Fibroblast of lung (primary cell): ENCODE measurements at regions not wholly inside any gene's neighbourhood (a gene's known extent, or its start where the extent isn't known, plus 50 kb on each side); places are given as distances from the start of the nearest gene placed in this dataset.
"Not testable (repeated sequence)": the region's sequence is repeated elsewhere in the genome, so short reads cannot be mapped to it uniquely, and the experiment has no call there.

ENCODE experiments used
- DNase-seq, 2 donors: peaks; one replicate each; pipeline versions ENCODE4 v3.0.0 to v3.0.0-alpha.2; 2010; ENCODE audit warnings: low read depth in 2 of 2
- H2AFZ ChIP-seq: 2 replicates; pipeline ENCODE4 v1.5.1; 2012; ENCODE audit warnings: low read length, control low read depth, inconsistent platforms
- H3K27ac ChIP-seq: 2 replicates; pipeline ENCODE4 v1.5.1; 2011; ENCODE audit warnings: low read length, control low read depth; ENCODE audit not compliant: insufficient read depth
- H3K27me3 ChIP-seq: 2 replicates; pipeline ENCODE4 v1.5.1; 2011; ENCODE audit warnings: mild to moderate bottlenecking, low read length; ENCODE audit not compliant: control insufficient read depth, insufficient read depth
- H3K36me3 ChIP-seq: 2 replicates; pipeline ENCODE4 v1.5.1; 2011; ENCODE audit warnings: low read length; ENCODE audit not compliant: control insufficient read depth, insufficient read depth
- H3K4me1 ChIP-seq: 2 replicates; pipeline ENCODE4 v1.5.1; 2011; ENCODE audit warnings: low read length; ENCODE audit not compliant: control insufficient read depth, insufficient read depth; ENCODE audit errors: extremely low read depth
- H3K4me2 ChIP-seq: 2 replicates; pipeline ENCODE4 v1.5.1; 2011; ENCODE audit warnings: low read length, control low read depth; ENCODE audit not compliant: insufficient read depth; ENCODE audit errors: extremely low read depth
- H3K4me3 ChIP-seq, 4 experiments: fragments of 200-600 bp in 1 of 4; sonication (generic) in 1 of 4; replicated peaks in 1 of 4; 2 replicates each; pipeline ENCODE4 v1.5.1; 2011 to 2016; ENCODE audit warnings: low read length in 4 of 4, low read depth in 3 of 4, mild to moderate bottlenecking in 3 of 4, control low read depth in 2 of 4, inconsistent platforms in 1 of 4, mixed read lengths in 1 of 4; ENCODE audit not compliant: insufficient read depth in 1 of 4; ENCODE audit errors: control extremely low read depth in 1 of 4
- H3K79me2 ChIP-seq: 2 replicates; pipeline ENCODE4 v1.5.1; 2012; ENCODE audit warnings: mild to moderate bottlenecking, low read length, inconsistent platforms; ENCODE audit not compliant: control insufficient read depth, insufficient read depth
- H3K9ac ChIP-seq: 2 replicates; pipeline ENCODE4 v1.5.1; 2011; ENCODE audit warnings: mild to moderate bottlenecking, low read length, control low read depth; ENCODE audit not compliant: insufficient read depth
- H3K9me3 ChIP-seq: 2 replicates; pipeline ENCODE4 v1.5.1; 2012; ENCODE audit warnings: low read depth, low read length; ENCODE audit not compliant: control insufficient read depth, insufficient read depth
- H4K20me1 ChIP-seq: 2 replicates; pipeline ENCODE4 v1.5.1; 2011; ENCODE audit warnings: low read length; ENCODE audit not compliant: control insufficient read depth, insufficient read depth; ENCODE audit errors: extremely low read depth
- EZH2 ChIP-seq: IDR thresholded peaks from 2 replicates; pipeline ENCODE4 v1.5.1; 2012; ENCODE audit warnings: low read length, control low read depth, mild to moderate bottlenecking; ENCODE audit errors: missing control alignments
- TF ChIP-seq, protein P1 (sequence below), 2 donors: IDR thresholded peaks in 1 of 2; conservative IDR thresholded peaks in 1 of 2; 1 replicate in 1 of 2; 2 replicates in 1 of 2; pipeline ENCODE4 v1.5.1; 2011 to 2012; ENCODE audit warnings: low read length in 2 of 2, control low read depth in 1 of 2, inconsistent platforms in 1 of 2, low read depth in 1 of 2, mild to moderate bottlenecking in 1 of 2

DNA sequence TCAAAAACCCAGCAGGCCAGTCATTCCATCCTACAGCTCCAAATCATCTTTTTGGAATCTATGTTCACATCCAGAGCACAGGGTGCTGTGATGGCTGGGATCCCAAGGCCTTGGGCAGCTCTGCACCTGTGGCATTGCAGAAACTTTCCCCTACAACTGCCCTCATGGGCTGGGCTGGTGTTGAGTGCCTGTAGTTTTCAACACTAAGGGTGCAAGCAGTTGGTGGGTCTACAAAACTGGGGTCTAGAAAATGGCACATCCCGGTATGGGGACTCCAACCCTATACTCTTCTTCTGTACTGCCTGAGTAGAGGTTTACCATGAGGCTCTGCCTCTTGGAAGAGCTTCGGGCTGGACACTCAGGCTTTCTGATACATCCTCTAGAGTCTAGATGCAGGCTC lies 95.2 kb upstream of the TEKT4 start:
- H2AFZ ChIP-seq, result no peak overlapping the region
- H3K27ac ChIP-seq, result no peak overlapping the region
- TF ChIP-seq, protein P1, sequence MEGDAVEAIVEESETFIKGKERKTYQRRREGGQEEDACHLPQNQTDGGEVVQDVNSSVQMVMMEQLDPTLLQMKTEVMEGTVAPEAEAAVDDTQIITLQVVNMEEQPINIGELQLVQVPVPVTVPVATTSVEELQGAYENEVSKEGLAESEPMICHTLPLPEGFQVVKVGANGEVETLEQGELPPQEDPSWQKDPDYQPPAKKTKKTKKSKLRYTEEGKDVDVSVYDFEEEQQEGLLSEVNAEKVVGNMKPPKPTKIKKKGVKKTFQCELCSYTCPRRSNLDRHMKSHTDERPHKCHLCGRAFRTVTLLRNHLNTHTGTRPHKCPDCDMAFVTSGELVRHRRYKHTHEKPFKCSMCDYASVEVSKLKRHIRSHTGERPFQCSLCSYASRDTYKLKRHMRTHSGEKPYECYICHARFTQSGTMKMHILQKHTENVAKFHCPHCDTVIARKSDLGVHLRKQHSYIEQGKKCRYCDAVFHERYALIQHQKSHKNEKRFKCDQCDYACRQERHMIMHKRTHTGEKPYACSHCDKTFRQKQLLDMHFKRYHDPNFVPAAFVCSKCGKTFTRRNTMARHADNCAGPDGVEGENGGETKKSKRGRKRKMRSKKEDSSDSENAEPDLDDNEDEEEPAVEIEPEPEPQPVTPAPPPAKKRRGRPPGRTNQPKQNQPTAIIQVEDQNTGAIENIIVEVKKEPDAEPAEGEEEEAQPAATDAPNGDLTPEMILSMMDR (conservative IDR thresholded peaks at IDR 0.05 in 1 of 2, IDR thresholded peaks at IDR 0.05 in 1 of 2; ENCODE audit: low read depth in 1 of 2, low read length in 2 of 2), result no peak
- no peak for TF ChIP-seq EZH2
- no peaks in the 10 kb centered on the region for H3K9me3 ChIP-seq
- H3K9ac ChIP-seq, result no peak overlapping the region
- DNase-seq, result no peak
- no peaks in the 10 kb centered on the region for H3K36me3 ChIP-seq
- H3K27me3 ChIP-seq, result no peaks in the 10 kb centered on the region
- no peak overlapping the region for H3K4me3 ChIP-seq
- H3K4me2 ChIP-seq, result no peak overlapping the region
- no peaks in the 10 kb centered on the region for H3K79me2 ChIP-seq
- no peaks in the 10 kb centered on the region for H4K20me1 ChIP-seq
- no peaks in the 10 kb centered on the region for H3K4me1 ChIP-seq

DNA sequence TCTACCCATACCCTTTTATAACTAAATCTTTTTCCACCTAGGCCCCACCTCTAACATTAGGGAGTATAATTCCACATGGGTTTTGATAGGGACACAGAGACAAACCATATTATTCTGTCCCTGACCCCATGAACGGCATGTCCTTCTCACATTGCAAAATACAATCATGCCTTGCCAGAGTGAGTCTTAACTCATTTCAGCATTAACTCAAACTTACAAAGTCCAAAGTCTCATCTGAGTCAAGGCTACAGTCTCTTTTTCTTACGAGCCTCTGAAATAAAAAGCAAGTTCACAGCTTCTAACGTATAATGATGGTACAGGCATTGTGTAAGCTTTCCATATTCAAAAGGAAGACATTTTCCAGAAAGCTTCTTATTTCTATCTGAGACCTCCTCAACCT lies 86.1 kb upstream of the TEKT4 start:
- H3K79me2 ChIP-seq, DNase-seq, H3K27me3 ChIP-seq, H3K9me3 ChIP-seq, H3K36me3 ChIP-seq, H3K4me3 ChIP-seq, H4K20me1 ChIP-seq, H2AFZ ChIP-seq, H3K27ac ChIP-seq, H3K4me2 ChIP-seq, H3K9ac ChIP-seq, H3K4me1 ChIP-seq: not testable (repeated sequence)

DNA sequence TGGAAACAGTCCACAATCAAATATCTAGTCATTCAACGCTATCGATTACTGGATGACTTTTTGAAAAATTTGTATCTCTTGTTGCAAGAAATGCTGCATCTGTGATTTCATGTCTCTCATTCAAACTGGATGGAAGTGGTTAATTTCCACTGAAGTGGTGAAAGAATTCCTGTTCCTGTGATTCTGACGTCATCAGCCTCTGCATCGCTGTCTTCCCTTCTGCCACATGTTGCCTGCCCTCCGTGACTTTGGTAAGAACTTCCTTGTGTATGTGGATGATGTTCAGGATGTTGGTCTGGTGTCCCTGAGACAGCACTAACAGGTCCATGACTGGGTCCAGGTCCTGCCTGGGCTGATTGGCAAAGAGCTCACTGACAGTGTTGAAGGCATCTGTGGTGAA lies 84.8 kb upstream of the TEKT4 start:
- H3K9ac ChIP-seq, H3K27ac ChIP-seq, H3K27me3 ChIP-seq, H4K20me1 ChIP-seq, H3K9me3 ChIP-seq, H3K4me2 ChIP-seq, H3K4me1 ChIP-seq, H3K36me3 ChIP-seq, DNase-seq, H3K4me3 ChIP-seq, H3K79me2 ChIP-seq, H2AFZ ChIP-seq: not testable (repeated sequence)

DNA sequence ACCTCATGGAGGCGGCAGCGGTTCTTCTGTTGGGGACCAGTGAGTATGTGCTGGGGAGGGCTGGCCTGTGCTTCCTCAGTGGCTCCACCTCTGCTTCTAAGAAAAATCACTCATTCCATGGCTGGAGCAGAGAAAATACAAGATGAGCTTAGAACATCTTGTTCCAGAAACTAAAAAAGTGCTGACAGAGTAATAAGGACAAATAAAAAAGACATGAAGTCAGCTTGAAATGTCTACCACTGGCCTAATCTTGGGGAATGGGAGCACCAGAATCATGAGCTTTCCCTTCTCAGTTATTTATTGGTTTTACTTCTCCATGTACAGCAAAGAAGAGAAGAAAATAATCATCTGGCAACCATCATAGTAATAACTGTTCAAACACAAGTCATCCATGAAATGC lies 81.1 kb upstream of the TEKT4 start:
- H3K9me3 ChIP-seq, H4K20me1 ChIP-seq, H3K4me1 ChIP-seq, H3K4me3 ChIP-seq, DNase-seq, H2AFZ ChIP-seq, H3K79me2 ChIP-seq, H3K4me2 ChIP-seq, H3K9ac ChIP-seq, H3K27me3 ChIP-seq, H3K36me3 ChIP-seq, H3K27ac ChIP-seq: not testable (repeated sequence)
